ENCODE measurements at regions not wholly inside any gene's neighbourhood (a gene's known extent, or its start where the extent isn't known, plus 50 kb on each side); places are given as distances from the start of the nearest gene placed in this dataset.

- WGBS, 5 donors: 67 to 83% (median 76%) methylated on average over 1 of the region's 1 CpG
- TF ChIP-seq EP300 (IDR thresholded peaks at IDR 0.05): no peak
- TF ChIP-seq, protein P1, sequence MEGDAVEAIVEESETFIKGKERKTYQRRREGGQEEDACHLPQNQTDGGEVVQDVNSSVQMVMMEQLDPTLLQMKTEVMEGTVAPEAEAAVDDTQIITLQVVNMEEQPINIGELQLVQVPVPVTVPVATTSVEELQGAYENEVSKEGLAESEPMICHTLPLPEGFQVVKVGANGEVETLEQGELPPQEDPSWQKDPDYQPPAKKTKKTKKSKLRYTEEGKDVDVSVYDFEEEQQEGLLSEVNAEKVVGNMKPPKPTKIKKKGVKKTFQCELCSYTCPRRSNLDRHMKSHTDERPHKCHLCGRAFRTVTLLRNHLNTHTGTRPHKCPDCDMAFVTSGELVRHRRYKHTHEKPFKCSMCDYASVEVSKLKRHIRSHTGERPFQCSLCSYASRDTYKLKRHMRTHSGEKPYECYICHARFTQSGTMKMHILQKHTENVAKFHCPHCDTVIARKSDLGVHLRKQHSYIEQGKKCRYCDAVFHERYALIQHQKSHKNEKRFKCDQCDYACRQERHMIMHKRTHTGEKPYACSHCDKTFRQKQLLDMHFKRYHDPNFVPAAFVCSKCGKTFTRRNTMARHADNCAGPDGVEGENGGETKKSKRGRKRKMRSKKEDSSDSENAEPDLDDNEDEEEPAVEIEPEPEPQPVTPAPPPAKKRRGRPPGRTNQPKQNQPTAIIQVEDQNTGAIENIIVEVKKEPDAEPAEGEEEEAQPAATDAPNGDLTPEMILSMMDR (IDR thresholded peaks at IDR 0.05): no peak
- TF ChIP-seq POLR2AphosphoS5 (IDR thresholded peaks at IDR 0.05): no peak
- TF ChIP-seq POLR2A (IDR thresholded peaks at IDR 0.05): no peak
- intact Hi-C loops (cut with DNase I; ENCODE audit: low total_unique reads): no loop called here
- Histone ChIP-seq H3K27me3 (no peaks in the 10 kb centered on the region), H3K27ac (peak overlapping the region in 1 of 5 donors; percentile 40), H3K9me3 (no peaks in the 10 kb centered on the region), H3K36me3 (no peaks in the 10 kb centered on the region), H3K4me1 (peaks cover 0 to 34% (median 13%) of the 10 kb centered on the region in 4 donors), H3K4me3 (no peak overlapping the region)
- no peak for DNase-seq
Observed at GRCh38 chr13:32907211-32907610, 109.0 kb upstream of the KL start.

GRCh38 chr13:32910530-32910929 lies 105.7 kb upstream of the KL start:
- Histone ChIP-seq H3K27me3 (no peaks in the 10 kb centered on the region), H3K9me3 (no peaks in the 10 kb centered on the region), H3K4me3 (no peak overlapping the region), H3K4me1 (peaks cover 0 to 17% (median 5%) of the 10 kb centered on the region in 4 donors), H3K27ac (no peak overlapping the region), H3K36me3 (no peaks in the 10 kb centered on the region)
- DNase-seq: no peak
- WGBS, 5 donors: 71 to 85% (median 79%) methylated on average over 3 of the region's 3 CpGs
- TF ChIP-seq, protein P1 (IDR thresholded peaks at IDR 0.05): no peak
- TF ChIP-seq POLR2AphosphoS5 (IDR thresholded peaks at IDR 0.05) (no peak), EP300 (IDR thresholded peaks at IDR 0.05) (no peak), POLR2A (IDR thresholded peaks at IDR 0.05) (no peak)
- intact Hi-C loops (cut with DNase I; ENCODE audit: low total_unique reads): no loop called here

DNA sequence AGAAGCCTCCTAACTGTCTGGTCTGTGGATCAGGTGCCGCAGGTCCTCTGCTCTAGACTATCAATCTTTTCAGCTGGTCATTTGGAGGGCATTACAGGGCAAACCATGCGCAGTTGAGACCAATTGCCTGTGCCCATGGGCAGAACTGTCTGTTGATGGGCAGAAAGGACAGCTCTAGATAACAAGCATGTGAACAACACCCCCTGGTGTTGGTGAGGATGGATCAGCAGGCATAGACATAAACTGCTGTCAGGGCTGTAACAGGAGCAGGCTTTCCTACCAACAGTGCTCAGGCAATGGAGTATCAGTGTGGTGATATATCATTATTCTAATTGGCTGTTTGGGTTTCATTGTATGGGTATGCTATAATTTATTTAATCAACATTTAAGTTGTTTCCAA lies 104.7 kb upstream of the KL start:
- peak in 1 of 2 donors; percentile 56 for DNase-seq
- Histone ChIP-seq H3K27me3 (no peaks in the 10 kb centered on the region), H3K27ac (no peak overlapping the region), H3K4me3 (no peak overlapping the region), H3K36me3 (no peaks in the 10 kb centered on the region), H3K9me3 (peaks cover 0 to 4% (median under 1%) of the 10 kb centered on the region in 4 donors), H3K4me1 (peaks cover 0 to 7% (median under 1%) of the 10 kb centered on the region in 4 donors)
- WGBS, 5 donors: 88 to 100% (median 96%) methylated on average over 2 of the region's 2 CpGs
- TF ChIP-seq, protein P1 (IDR thresholded peaks at IDR 0.05): peak in 1 of 7 experiments; percentile 20
- TF ChIP-seq POLR2A (IDR thresholded peaks at IDR 0.05): no peak
- intact Hi-C loops (cut with DNase I; ENCODE audit: low total_unique reads): no loop called here

GRCh38 chr13:32914686-32915085 lies 101.5 kb upstream of the KL start:
- 68 to 90% (median 83%) methylated on average over 1 of the region's 1 CpG for WGBS, 5 donors
- Histone ChIP-seq H3K36me3 (no peaks in the 10 kb centered on the region), H3K27ac (no peak overlapping the region), H3K4me3 (no peak overlapping the region), H3K4me1 (no peaks in the 10 kb centered on the region), H3K9me3 (peaks cover 0 to 9% (median 4%) of the 10 kb centered on the region in 4 donors), H3K27me3 (no peaks in the 10 kb centered on the region)
- no peak for TF ChIP-seq EP300 (IDR thresholded peaks at IDR 0.05)
- TF ChIP-seq, protein P1 (IDR thresholded peaks at IDR 0.05): no peak
- TF ChIP-seq POLR2A (IDR thresholded peaks at IDR 0.05): no peak
- no peak for TF ChIP-seq POLR2AphosphoS5 (IDR thresholded peaks at IDR 0.05)
- DNase-seq: no peak
- intact Hi-C loops (cut with DNase I; ENCODE audit: low total_unique reads): no loop called here
